ENCODE measurements at regions not wholly inside any gene's neighbourhood (a gene's known extent, or its start where the extent isn't known, plus 50 kb on each side); places are given as distances from the start of the nearest gene placed in this dataset.
"Not testable (repeated sequence)": the region's sequence is repeated elsewhere in the genome, so short reads cannot be mapped to it uniquely, and the experiment has no call there.

GRCh38 chr7:65144119-65144518 lies 137.6 kb upstream of the ERV3-1 start:
- H4K20me1 ChIP-seq (replicated peaks in 1 of 2; ENCODE audit: control insufficient read depth in 1 of 2, insufficient read depth in 2 of 2, low read length in 2 of 2); H2AK5ac ChIP-seq (ENCODE audit: low read depth, low read length); H3K14ac ChIP-seq (ENCODE audit: insufficient read length); H3K4me2 ChIP-seq (ENCODE audit: insufficient read depth in 1 of 2, low read depth in 2 of 2, low read length in 2 of 2); H3K9ac ChIP-seq (replicated peaks in 1 of 4; ENCODE audit: extremely low read depth in 1 of 4, low read depth in 3 of 4, low read length in 3 of 4); H3K23me2 ChIP-seq (ENCODE audit: low read depth, low read length); H4K91ac ChIP-seq (replicated peaks; ENCODE audit: insufficient read length, low read length); H4K5ac ChIP-seq (ENCODE audit: insufficient read length, low read depth, low read length); H2BK5ac ChIP-seq (ENCODE audit: low read depth, low read length); H3K56ac ChIP-seq (replicated peaks; ENCODE audit: insufficient read length, low read depth, low read length); H3K4me1 ChIP-seq (replicated peaks in 1 of 4; ENCODE audit: control insufficient read depth in 3 of 4, insufficient read depth in 4 of 4, low read length in 3 of 4); H3K4ac ChIP-seq (replicated peaks; ENCODE audit: insufficient read length, low read depth, low read length); H3K27me3 ChIP-seq (replicated peaks in 1 of 4; ENCODE audit: control insufficient read depth in 3 of 4, extremely low read depth in 1 of 4, insufficient read depth in 3 of 4, low read length in 3 of 4); H3K79me1 ChIP-seq (ENCODE audit: low read depth, low read length); H2BK15ac ChIP-seq (ENCODE audit: low read length); POLR2A ChIA-PET (ENCODE audit: partially characterized antibody); DNase-seq (ENCODE audit: low read depth in 1 of 2, low spot score in 2 of 2); FAIRE-seq; CTCF ChIA-PET (ENCODE audit: partially characterized antibody); H3K79me2 ChIP-seq (ENCODE audit: control insufficient read depth in 1 of 2, insufficient read depth in 2 of 2, low read length in 2 of 2); H2BK12ac ChIP-seq (ENCODE audit: low read depth, low read length); H2BK20ac ChIP-seq (ENCODE audit: low read length); H2AFZ ChIP-seq (ENCODE audit: low read length); H3K18ac ChIP-seq (ENCODE audit: extremely low read depth, low read length); H3K9me3 ChIP-seq (ENCODE audit: insufficient read depth in 2 of 2, low read depth in 1 of 2, low read length in 1 of 2); H3K27ac ChIP-seq (ENCODE audit: low read depth, low read length); H2BK120ac ChIP-seq (replicated peaks; ENCODE audit: low read depth, low read length); H4K8ac ChIP-seq (ENCODE audit: extremely low read depth, insufficient read depth, low read length); H3K4me3 ChIP-seq (ENCODE audit: extremely low read depth in 1 of 4, insufficient read depth in 2 of 4, low read depth in 3 of 4, low read length in 4 of 4); H3K36me3 ChIP-seq (ENCODE audit: control insufficient read depth in 2 of 4, insufficient read depth in 4 of 4, low read length in 3 of 4); H3K23ac ChIP-seq (ENCODE audit: insufficient read length): not testable (repeated sequence)
- WGBS, 2 experiments (ENCODE audit: extremely low coverage in 1 of 2, insufficient coverage in 1 of 2, insufficient read length in 1 of 2, insufficient replicate concordance in 2 of 2, low coverage in 1 of 2, low lambda C conversion rate in 2 of 2, missing lambda C conversion rate in 1 of 2) = 70 to 100% methylated on average over 2 of the region's 2 CpGs

GRCh38 chr7:65141894-65142293 lies 135.4 kb upstream of the ERV3-1 start:
- H2AFZ ChIP-seq (ENCODE audit: low read length); H3K18ac ChIP-seq (ENCODE audit: extremely low read depth, low read length); H3K27ac ChIP-seq (ENCODE audit: low read depth, low read length); H3K9me3 ChIP-seq (ENCODE audit: insufficient read depth in 2 of 2, low read depth in 1 of 2, low read length in 1 of 2); DNase-seq (ENCODE audit: low read depth in 1 of 2, low spot score in 2 of 2); H3K4me3 ChIP-seq (ENCODE audit: extremely low read depth in 1 of 4, insufficient read depth in 2 of 4, low read depth in 3 of 4, low read length in 4 of 4); H4K20me1 ChIP-seq (replicated peaks in 1 of 2; ENCODE audit: control insufficient read depth in 1 of 2, insufficient read depth in 2 of 2, low read length in 2 of 2); H2BK15ac ChIP-seq (ENCODE audit: low read length); H3K56ac ChIP-seq (replicated peaks; ENCODE audit: insufficient read length, low read depth, low read length); H3K4me1 ChIP-seq (replicated peaks in 1 of 4; ENCODE audit: control insufficient read depth in 3 of 4, insufficient read depth in 4 of 4, low read length in 3 of 4); H3K4me2 ChIP-seq (ENCODE audit: insufficient read depth in 1 of 2, low read depth in 2 of 2, low read length in 2 of 2); H3K27me3 ChIP-seq (replicated peaks in 1 of 4; ENCODE audit: control insufficient read depth in 3 of 4, extremely low read depth in 1 of 4, insufficient read depth in 3 of 4, low read length in 3 of 4); H3K4ac ChIP-seq (replicated peaks; ENCODE audit: insufficient read length, low read depth, low read length); H4K91ac ChIP-seq (replicated peaks; ENCODE audit: insufficient read length, low read length); H3K23ac ChIP-seq (ENCODE audit: insufficient read length); H4K8ac ChIP-seq (ENCODE audit: extremely low read depth, insufficient read depth, low read length); H3K14ac ChIP-seq (ENCODE audit: insufficient read length); H2BK20ac ChIP-seq (ENCODE audit: low read length); H4K5ac ChIP-seq (ENCODE audit: insufficient read length, low read depth, low read length); H2AK5ac ChIP-seq (ENCODE audit: low read depth, low read length); H3K23me2 ChIP-seq (ENCODE audit: low read depth, low read length); H3K79me2 ChIP-seq (ENCODE audit: control insufficient read depth in 1 of 2, insufficient read depth in 2 of 2, low read length in 2 of 2); H2BK5ac ChIP-seq (ENCODE audit: low read depth, low read length); H2BK120ac ChIP-seq (replicated peaks; ENCODE audit: low read depth, low read length); FAIRE-seq; H3K79me1 ChIP-seq (ENCODE audit: low read depth, low read length); H3K9ac ChIP-seq (replicated peaks in 1 of 4; ENCODE audit: extremely low read depth in 1 of 4, low read depth in 3 of 4, low read length in 3 of 4); CTCF ChIA-PET (ENCODE audit: partially characterized antibody); H2BK12ac ChIP-seq (ENCODE audit: low read depth, low read length); H3K36me3 ChIP-seq (ENCODE audit: control insufficient read depth in 2 of 4, insufficient read depth in 4 of 4, low read length in 3 of 4); POLR2A ChIA-PET (ENCODE audit: partially characterized antibody): not testable (repeated sequence)
- 81% methylated on average over 4 of the region's 6 CpGs; no CpG with 5 or more reads in 1 of the 2 experiments for WGBS, 2 experiments (ENCODE audit: extremely low coverage in 1 of 2, insufficient coverage in 1 of 2, insufficient read length in 1 of 2, insufficient replicate concordance in 2 of 2, low coverage in 1 of 2, low lambda C conversion rate in 2 of 2, missing lambda C conversion rate in 1 of 2)
